Astrocyte (in vitro differentiated cells and primary cell): ENCODE measurements at regions not wholly inside any gene's neighbourhood (a gene's known extent, or its start where the extent isn't known, plus 50 kb on each side); places are given as distances from the start of the nearest gene placed in this dataset.

Experiments
- EZH2 ChIP-seq: IDR thresholded peaks from 2 replicates; pipeline ENCODE4 v1.6.1; 2012; ENCODE audit warnings: mild to moderate bottlenecking, low read length, inconsistent platforms; ENCODE audit not compliant: insufficient read depth
- TF ChIP-seq, protein P1 (sequence below): IDR thresholded peaks from 2 replicates; pipeline ENCODE4 v1.5.1; 2011; ENCODE audit warnings: low read depth, mild to moderate bottlenecking, inconsistent platforms, low read length, moderate library complexity; ENCODE audit not compliant: insufficient read depth

DNA sequence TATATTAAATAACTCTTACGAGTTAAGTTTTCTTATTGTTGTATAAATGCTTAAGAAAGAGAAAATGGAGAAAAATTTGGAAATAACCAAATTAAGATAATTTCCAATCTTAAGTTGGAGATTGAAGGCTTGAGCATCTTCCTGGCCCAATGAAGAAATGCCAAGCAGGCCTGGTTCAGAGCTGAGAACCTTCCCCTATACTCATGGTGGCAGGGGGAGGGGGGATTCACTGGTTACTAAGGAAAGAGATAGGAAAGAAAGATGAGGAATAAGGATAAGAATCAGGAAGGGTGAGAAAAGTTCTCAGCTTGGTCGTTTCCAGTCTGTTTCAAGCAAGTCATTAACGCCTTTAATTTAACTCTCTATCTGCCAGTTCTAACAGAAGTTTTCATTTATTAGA lies 166.2 kb downstream of the AVL9 start:
- TF ChIP-seq EZH2, result no peak
- TF ChIP-seq, protein P1, sequence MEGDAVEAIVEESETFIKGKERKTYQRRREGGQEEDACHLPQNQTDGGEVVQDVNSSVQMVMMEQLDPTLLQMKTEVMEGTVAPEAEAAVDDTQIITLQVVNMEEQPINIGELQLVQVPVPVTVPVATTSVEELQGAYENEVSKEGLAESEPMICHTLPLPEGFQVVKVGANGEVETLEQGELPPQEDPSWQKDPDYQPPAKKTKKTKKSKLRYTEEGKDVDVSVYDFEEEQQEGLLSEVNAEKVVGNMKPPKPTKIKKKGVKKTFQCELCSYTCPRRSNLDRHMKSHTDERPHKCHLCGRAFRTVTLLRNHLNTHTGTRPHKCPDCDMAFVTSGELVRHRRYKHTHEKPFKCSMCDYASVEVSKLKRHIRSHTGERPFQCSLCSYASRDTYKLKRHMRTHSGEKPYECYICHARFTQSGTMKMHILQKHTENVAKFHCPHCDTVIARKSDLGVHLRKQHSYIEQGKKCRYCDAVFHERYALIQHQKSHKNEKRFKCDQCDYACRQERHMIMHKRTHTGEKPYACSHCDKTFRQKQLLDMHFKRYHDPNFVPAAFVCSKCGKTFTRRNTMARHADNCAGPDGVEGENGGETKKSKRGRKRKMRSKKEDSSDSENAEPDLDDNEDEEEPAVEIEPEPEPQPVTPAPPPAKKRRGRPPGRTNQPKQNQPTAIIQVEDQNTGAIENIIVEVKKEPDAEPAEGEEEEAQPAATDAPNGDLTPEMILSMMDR, result no peak
